ENCODE measurements at regions not wholly inside any gene's neighbourhood (a gene's known extent, or its start where the extent isn't known, plus 50 kb on each side); places are given as distances from the start of the nearest gene placed in this dataset.

GRCh38 chr11:116473206-116473769 lies 299.5 kb downstream of the BUD13 start:
- no peak overlapping the region for H3K4me3 ChIP-seq
- H3K27ac ChIP-seq, result no peak overlapping the region
- no peaks in the 10 kb centered on the region for H3K9me3 ChIP-seq
- H3K27me3 ChIP-seq, result no peaks in the 10 kb centered on the region
- no peaks in the 10 kb centered on the region for H3K36me3 ChIP-seq
- no peak for TF ChIP-seq POLR2A (IDR thresholded peaks at IDR 0.05)
- TF ChIP-seq CTCF (IDR thresholded peaks at IDR 0.05), result no peak
- DNase-seq, result no peak
- no peaks in the 10 kb centered on the region for H3K4me1 ChIP-seq

- Histone ChIP-seq H3K36me3 (no peaks in the 10 kb centered on the region), H3K27ac (no peak overlapping the region), H3K27me3 (no peaks in the 10 kb centered on the region), H3K4me1 (no peaks in the 10 kb centered on the region), H3K9me3 (no peaks in the 10 kb centered on the region), H3K4me3 (no peak overlapping the region)
- DNase-seq, result no peak
- TF ChIP-seq POLR2A (IDR thresholded peaks at IDR 0.05) (no peak), CTCF (IDR thresholded peaks at IDR 0.05) (no peak)
These were observed 300.1 kb downstream of the BUD13 start for GRCh38 chr11:116472651-116473050.

GRCh38 chr11:116471608-116472256 lies 301.1 kb downstream of the BUD13 start:
- H3K27ac ChIP-seq, result no peak overlapping the region
- DNase-seq, result no peak
- no peaks in the 10 kb centered on the region for H3K27me3 ChIP-seq
- no peaks in the 10 kb centered on the region for H3K9me3 ChIP-seq
- no peak overlapping the region for H3K4me3 ChIP-seq
- no peaks in the 10 kb centered on the region for H3K36me3 ChIP-seq
- TF ChIP-seq POLR2A (IDR thresholded peaks at IDR 0.05) (no peak), CTCF (IDR thresholded peaks at IDR 0.05) (no peak)
- H3K4me1 ChIP-seq, result no peaks in the 10 kb centered on the region

- Histone ChIP-seq H3K4me3 (no peak overlapping the region), H3K27ac (no peak overlapping the region), H3K9me3 (no peaks in the 10 kb centered on the region), H3K27me3 (no peaks in the 10 kb centered on the region), H3K4me1 (peaks cover 0 to 6% (median 0%) of the 10 kb centered on the region in 4 donors), H3K36me3 (no peaks in the 10 kb centered on the region)
- no peak for TF ChIP-seq CTCF (IDR thresholded peaks at IDR 0.05)
- TF ChIP-seq POLR2A (IDR thresholded peaks at IDR 0.05), result no peak
- no peak for DNase-seq
These were observed 304.1 kb downstream of the BUD13 start for GRCh38 chr11:116468699-116469098.

GRCh38 chr11:116467823-116468222 lies 305.0 kb downstream of the BUD13 start:
- H3K4me1 ChIP-seq, result peaks cover 0 to 6% (median 0%) of the 10 kb centered on the region in 4 donors
- H3K36me3 ChIP-seq, result no peaks in the 10 kb centered on the region
- no peaks in the 10 kb centered on the region for H3K9me3 ChIP-seq
- no peaks in the 10 kb centered on the region for H3K27me3 ChIP-seq
- H3K27ac ChIP-seq, result no peak overlapping the region
- TF ChIP-seq CTCF (IDR thresholded peaks at IDR 0.05) (no peak), POLR2A (IDR thresholded peaks at IDR 0.05) (no peak)
- DNase-seq, result no peak
- H3K4me3 ChIP-seq, result no peak overlapping the region
